Psoas muscle (tissue), 7 donors: ENCODE measurements at regions not wholly inside any gene's neighbourhood (a gene's known extent, or its start where the extent isn't known, plus 50 kb on each side); places are given as distances from the start of the nearest gene placed in this dataset.
A peak's percentile ranks its signal among the peaks of the same experiment; 100 is the strongest.

Experiments used
- ATAC-seq, 4 donors: fragments of 200-7000 bp; cut with Tn5 transposase; one replicate each; pipeline ENCODE4 v1.9.1; 2020; ENCODE audit warnings: moderate library complexity in 3 of 4, mild to moderate bottlenecking in 2 of 4
- DNase-seq, 2 donors: peaks; one replicate each; pipeline ENCODE4 v3.0.0-alpha.2; 2020
- H3K27ac ChIP-seq: fragments of 200-600 bp; one replicate; pipeline ENCODE4 v1.8.0; 2022
- H3K27me3 ChIP-seq, 3 donors: fragments of 200-600 bp in 1 of 3; one replicate each; pipeline versions ENCODE4 v1.6.1 to v1.8.0; 2013 to 2022; ENCODE audit warnings: low read length in 2 of 3, mild to moderate bottlenecking in 2 of 3, moderate library complexity in 1 of 3; ENCODE audit not compliant: insufficient read depth in 3 of 3
- H3K36me3 ChIP-seq, 2 donors: fragments of 200-600 bp in 1 of 2; one replicate each; pipeline versions ENCODE4 v1.6.1 to v1.8.0; 2013 to 2022; ENCODE audit warnings: low read depth in 1 of 2, mild to moderate bottlenecking in 1 of 2, moderate library complexity in 1 of 2; ENCODE audit not compliant: insufficient read depth in 1 of 2
- H3K4me1 ChIP-seq: fragments of 200-600 bp; one replicate; pipeline ENCODE4 v1.8.0; 2022
- H3K4me3 ChIP-seq: fragments of 200-600 bp; one replicate; pipeline ENCODE4 v1.8.0; 2022; ENCODE audit warnings: mild to moderate bottlenecking
- H3K9me3 ChIP-seq: fragments of 200-600 bp; one replicate; pipeline ENCODE4 v1.8.0; 2022
- CTCF ChIP-seq: fragments of 200-600 bp; IDR thresholded peaks from one replicate; pipeline ENCODE4 v1.8.0; 2022; ENCODE audit warnings: antibody characterized with exemption
- WGBS, 3 donors: extraction: QIAGEN DNeasy Blood & Tissue Kit; methylation state at CpG; one replicate each; pipeline versions ENCODE4 v1.1.6 to v1.1.7; 2013; 5-methylcytosine and 5-hydroxymethylcytosine counted together
- intact Hi-C, 2 donors: fragments of 100-400 bp; cut with DNase I; formaldehyde crosslinking; loops; one replicate each; pipeline versions ENCODE4 v1.11.0 to v1.14.2; 2022
- donor health status: healthy with polysubstance abuse.
- donor health status: DM: no; HTN: no; CAD: no; lungs with moderate emphysema.
- donor health status: Bipolar disorder and iron deficiency.
- donor health status: healthy.
- donor health status: DM: yes; HTN: yes; CAD: no.
- donor health status: DM: no; HTN: no; CAD: no.
- donor health status: DM: yes; HTN: yes; CAD: no.

DNA sequence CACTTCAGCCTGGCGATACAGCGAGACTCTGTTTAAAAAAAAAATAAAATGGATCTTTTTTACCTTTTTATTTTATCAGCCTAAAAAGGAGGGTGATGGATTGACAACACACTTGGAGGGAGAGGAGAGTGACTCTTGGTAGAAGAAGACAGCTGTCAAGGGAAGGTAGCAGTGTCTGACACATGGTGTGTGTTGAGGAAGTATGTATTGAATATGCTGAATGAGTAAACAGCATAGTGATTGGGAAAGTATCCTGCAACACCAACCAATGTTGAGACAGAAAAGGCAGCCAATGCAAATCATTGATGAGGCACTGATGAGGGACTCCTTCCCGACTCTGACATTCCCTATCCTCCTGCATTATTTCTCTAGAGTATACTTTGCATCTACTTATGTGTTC lies 306.4 kb downstream of the LPIN1 start:
- 92 to 95% (median 93%) methylated on average over 3 of the region's 3 CpGs for WGBS, 3 donors
- Histone ChIP-seq H3K27ac (no peak overlapping the region), H3K4me1 (no peaks in the 10 kb centered on the region), H3K4me3 (no peak overlapping the region), H3K36me3 (no peaks in the 10 kb centered on the region), H3K27me3 (no peaks in the 10 kb centered on the region), H3K9me3 (no peaks in the 10 kb centered on the region)
- TF ChIP-seq CTCF: no peak
- no peak for ATAC-seq
- no peak for DNase-seq
- intact Hi-C loops: no loop called here

GRCh38 chr2:12054956-12055618 lies 308.7 kb downstream of the LPIN1 start:
- H3K27me3 ChIP-seq: no peaks in the 10 kb centered on the region
- no peaks in the 10 kb centered on the region for H3K4me1 ChIP-seq
- no peak overlapping the region for H3K27ac ChIP-seq
- no peak overlapping the region for H3K4me3 ChIP-seq
- H3K9me3 ChIP-seq: no peaks in the 10 kb centered on the region
- no peak for TF ChIP-seq CTCF
- 60 to 63% (median 61%) methylated on average over 3 of the region's 3 CpGs for WGBS, 3 donors
- ATAC-seq: no peak
- DNase-seq: no peak
- no peaks in the 10 kb centered on the region for H3K36me3 ChIP-seq
- intact Hi-C loops: no loop called here

DNA sequence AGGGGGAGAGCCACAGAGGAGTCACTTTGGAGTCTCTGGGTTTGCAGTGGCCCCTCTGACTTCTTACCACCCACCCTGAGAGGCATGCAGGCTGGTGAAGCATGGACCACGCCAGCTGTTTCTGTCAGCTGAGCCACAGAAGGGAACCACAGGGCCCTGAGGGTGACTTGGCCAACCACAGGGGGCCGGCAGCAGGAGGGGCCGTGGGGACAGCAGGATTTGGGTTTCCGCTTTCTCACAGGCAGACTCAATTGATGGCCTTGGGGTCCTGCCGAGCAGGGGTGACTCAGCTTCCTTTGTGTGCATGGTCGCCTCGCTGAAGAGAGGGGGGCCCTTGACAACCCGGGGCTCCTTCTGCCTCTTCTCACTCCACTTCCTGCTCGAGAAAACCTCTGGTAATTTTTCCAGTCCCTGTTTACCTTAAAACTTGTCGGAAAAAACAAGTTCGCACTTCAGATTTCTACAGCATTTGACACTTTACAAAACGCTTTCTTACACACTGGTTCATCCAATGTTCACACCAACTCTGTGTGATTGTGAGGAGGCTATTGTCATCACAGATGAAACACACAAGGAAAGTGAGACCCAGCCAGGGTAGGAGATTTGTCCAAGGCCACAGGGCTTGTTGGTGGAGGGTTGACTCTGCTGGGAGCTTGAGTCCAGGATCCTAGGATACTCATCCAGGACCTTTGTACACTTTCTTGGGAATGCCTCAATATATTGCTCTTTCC lies 311.2 kb downstream of the LPIN1 start:
- ATAC-seq (no peak), DNase-seq (peak; percentile 25 to 60)
- no peaks in the 10 kb centered on the region for H3K9me3 ChIP-seq
- WGBS, 3 donors: 61 to 75% (median 63%) methylated on average over 11 to 12 of the region's 12 CpGs
- no peak overlapping the region for H3K4me3 ChIP-seq
- no peak for TF ChIP-seq CTCF
- no peaks in the 10 kb centered on the region for H3K4me1 ChIP-seq
- H3K27me3 ChIP-seq: no peaks in the 10 kb centered on the region
- no peaks in the 10 kb centered on the region for H3K36me3 ChIP-seq
- intact Hi-C loops: no loop called here
- no peak overlapping the region for H3K27ac ChIP-seq

DNA sequence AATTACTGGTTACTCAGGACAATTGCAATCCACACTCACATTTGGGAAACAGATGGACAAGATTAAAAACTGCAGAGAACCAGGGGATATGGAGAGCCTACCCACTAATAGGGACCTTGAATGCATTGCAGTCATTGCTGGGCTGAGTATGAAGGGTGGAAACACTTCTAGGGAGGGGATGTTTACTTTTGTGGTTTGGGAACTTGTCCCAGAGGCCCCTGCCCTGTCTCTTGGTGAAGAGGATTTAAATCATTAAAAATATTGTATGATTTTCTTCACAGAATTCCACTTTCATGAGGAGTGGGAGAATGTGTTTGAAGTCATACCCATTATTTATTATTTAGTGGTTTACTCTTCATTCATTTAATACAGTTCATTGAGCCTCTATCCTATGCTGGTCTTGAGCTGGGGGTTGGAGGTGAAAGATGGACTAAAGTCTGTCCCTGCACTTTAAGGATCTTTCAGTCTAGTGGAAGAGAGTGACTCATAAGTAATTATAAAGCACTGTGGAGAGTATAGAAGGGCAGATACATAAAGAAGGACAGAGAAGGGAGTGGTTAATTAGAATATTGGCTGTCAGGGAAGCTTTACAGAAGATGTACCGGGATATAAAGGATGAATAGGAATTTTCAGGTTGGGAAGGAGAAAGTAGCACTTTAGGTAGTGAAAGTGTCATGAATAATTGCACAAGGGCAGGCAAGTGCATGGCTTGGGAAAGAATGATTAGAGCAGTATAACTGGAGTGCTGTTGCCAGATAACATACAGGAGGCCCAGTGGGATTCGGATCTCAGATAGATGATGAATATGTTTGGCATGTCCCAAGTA lies 313.4 kb downstream of the LPIN1 start:
- H3K9me3 ChIP-seq: no peaks in the 10 kb centered on the region
- H3K4me3 ChIP-seq: no peak overlapping the region
- WGBS, 3 donors: 91 to 92% (median 92%) methylated on average over 2 of the region's 2 CpGs
- intact Hi-C loops: no loop called here
- no peak for ATAC-seq
- no peaks in the 10 kb centered on the region for H3K27me3 ChIP-seq
- DNase-seq: no peak
- no peaks in the 10 kb centered on the region for H3K4me1 ChIP-seq
- no peak overlapping the region for H3K27ac ChIP-seq
- no peak for TF ChIP-seq CTCF
- H3K36me3 ChIP-seq: no peaks in the 10 kb centered on the region
